22Rv1 (cell line): ENCODE measurements at regions not wholly inside any gene's neighbourhood (a gene's known extent, or its start where the extent isn't known, plus 50 kb on each side); places are given as distances from the start of the nearest gene placed in this dataset.

Source experiments
- CTCF ChIP-seq: fragments of 450-650 bp; IDR thresholded peaks from 2 replicates; pipeline ENCODE4 v1.5.1; 2017; ENCODE audit warnings: mild to moderate bottlenecking
- ZFX ChIP-seq: fragments of 450-650 bp; IDR thresholded peaks from 2 replicates; pipeline ENCODE4 v1.6.1; 2017; ENCODE audit warnings: antibody characterized with exemption, borderline replicate concordance

GRCh38 chr4:187887906-187888305 is 107.7 kb upstream of the ZFP42 start:
- TF ChIP-seq CTCF (no peak), ZFX (no peak)
